GM18909 (cell line): ENCODE measurements at regions not wholly inside any gene's neighbourhood (a gene's known extent, or its start where the extent isn't known, plus 50 kb on each side); places are given as distances from the start of the nearest gene placed in this dataset.

Experiments
- ATAC-seq: cut with Tn5 transposase; IDR thresholded peaks from one replicate; pipeline ENCODE4 v1.9.1; 2021; ENCODE audit warnings: mild to moderate bottlenecking; ENCODE audit not compliant: unreplicated experiment, poor library complexity

DNA sequence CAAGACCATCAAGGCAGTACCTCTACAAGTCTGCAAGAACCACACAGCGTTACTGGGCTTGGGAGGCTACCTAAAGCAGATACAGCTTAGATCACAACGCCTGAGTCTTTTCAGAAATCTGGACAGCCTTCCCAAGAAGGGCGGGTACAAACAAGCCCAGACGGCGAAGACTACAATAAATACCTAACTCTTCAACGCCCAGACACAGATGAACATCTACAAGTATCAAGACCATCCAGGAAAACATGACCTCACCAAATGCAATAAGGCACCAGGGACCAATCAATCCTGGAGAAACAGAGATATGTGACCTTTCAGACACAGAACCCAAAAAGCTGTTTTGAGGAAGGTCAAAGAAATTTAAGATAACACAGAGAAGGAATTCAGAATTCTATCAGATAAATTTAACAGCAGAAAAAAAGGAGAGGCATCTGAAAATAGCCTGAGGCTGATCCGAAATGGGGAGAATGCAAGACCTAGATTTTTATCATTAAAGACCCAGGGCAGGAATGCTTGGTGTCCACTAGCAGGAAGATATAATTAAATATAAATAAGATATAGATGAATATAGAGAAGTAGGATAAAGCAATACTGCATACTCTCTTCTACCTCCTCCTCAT lies 131.7 kb upstream of the COL21A1 start:
- ATAC-seq, result no peak

- no peak for ATAC-seq
Observed at GRCh38 chr6:56378507-56378906, 131.1 kb upstream of the COL21A1 start.

DNA sequence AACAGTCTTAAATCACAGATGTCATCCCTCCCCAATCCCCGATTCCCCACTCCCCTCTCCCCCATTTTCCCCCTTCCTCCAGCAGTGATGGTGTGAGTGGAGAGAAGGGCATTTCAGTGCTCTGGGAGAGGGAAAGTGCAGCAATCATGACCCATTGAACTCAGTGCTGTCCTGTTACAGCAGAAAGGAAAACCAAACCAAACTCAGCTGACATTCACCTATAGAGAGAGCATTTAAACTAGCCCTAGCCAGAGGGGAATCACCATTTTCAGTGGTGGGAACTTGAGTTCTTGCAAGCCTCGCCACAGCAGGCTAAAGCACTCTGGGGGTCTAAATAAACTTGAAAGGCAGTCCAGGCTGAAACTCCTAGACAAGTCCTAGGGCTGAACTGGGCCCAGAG lies 129.9 kb upstream of the COL21A1 start:
- no peak for ATAC-seq

GRCh38 chr6:56375806-56376205 lies 128.4 kb upstream of the COL21A1 start:
- ATAC-seq, result no peak

GRCh38 chr6:56374841-56375369 lies 127.5 kb upstream of the COL21A1 start:
- ATAC-seq, result no peak

DNA sequence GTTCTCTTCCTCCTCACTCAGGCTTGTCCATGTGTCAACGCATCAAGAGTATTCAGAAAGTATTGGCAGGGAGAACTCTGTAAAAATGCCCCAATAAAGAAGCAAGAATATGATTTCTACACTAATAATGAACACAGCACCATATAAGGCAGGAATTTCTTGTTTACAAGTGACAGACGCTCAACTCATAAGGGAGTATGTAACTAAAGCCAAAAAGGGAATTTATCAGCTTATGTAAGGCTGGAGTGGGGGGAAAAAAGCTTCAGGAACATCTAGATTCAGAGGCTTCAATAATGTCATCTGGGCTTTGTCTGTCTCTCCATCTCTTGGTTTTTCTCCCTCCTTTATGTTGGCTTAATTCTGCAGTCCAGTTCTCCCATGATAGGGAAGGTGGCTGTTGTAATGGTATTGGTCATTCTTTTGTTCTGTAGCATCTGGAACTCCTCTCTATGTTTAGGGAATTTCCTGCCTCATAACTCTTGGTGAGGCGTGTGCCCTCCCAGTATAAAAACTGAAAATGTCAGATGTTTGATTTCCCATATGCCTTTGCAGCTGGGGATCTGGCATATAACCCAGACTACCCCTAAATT lies 125.1 kb upstream of the COL21A1 start:
- ATAC-seq, result no peak

DNA sequence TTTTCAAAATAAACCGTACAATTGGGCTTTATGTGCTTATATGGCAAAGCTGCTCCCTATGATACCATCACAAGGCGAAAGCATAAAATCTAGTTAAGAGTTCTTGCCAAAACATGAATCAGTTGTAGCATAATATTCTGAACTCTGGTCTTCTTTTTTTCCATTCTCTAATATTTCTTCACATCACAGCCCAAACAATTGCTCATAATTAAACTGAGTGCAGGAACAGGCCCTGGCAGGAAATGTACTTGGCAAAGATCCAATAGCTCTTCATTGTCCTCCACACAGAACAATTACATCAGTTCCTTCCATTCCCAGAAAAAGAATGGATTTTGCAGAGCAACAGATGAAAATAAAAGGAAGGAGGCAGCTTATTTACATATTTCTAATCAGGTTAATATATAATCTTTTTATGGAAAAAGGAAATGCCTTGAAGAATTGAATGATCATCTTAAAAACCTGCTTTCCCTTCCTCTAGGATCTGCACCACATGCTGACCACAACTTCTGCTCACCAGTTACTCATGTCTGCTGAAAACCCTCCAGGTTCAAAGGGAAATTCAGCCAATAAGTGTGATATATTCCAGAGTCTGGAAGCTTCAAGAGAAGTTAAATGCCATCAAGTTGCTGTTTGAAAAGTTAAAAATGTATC lies 123.3 kb upstream of the COL21A1 start:
- peak; percentile 87 for ATAC-seq

GRCh38 chr6:56370127-56370540 lies 122.8 kb upstream of the COL21A1 start:
- ATAC-seq, result no peak

- ATAC-seq, result no peak
Observed at GRCh38 chr6:56368491-56368890, 121.1 kb upstream of the COL21A1 start.

DNA sequence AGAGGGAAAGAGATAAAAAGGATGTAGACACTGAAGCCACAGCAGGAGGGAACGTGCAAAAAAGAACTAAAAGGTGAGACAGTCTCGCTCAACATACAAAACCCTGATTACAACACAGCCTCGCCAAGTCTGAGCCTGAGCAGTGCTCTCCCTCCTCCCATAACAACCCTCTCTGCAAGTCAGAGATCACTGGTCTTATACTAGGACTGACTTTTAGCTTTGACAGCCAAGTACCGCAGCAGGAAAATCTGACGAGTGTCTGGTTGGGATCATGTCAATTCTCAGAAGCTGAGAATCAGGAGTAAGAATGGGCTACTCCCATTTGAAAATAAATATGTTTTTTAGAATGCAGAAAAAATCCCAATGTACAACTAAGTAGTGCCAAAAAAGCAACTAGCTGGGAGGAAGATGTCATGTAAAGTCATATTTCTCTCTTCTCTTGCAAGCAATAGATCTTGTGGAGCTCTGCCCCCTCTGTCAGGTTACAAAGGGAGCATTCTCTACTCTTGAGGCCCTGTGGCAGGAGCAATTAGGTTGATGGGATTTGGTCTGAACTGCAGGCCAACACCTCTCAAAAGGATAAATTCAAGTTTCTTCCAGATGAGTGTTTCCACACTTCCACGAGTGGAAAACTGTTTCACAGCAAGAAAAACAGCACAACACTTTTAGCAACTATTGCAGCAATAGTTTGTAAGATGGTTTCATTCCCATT lies 118.9 kb upstream of the COL21A1 start:
- ATAC-seq, result no peak

DNA sequence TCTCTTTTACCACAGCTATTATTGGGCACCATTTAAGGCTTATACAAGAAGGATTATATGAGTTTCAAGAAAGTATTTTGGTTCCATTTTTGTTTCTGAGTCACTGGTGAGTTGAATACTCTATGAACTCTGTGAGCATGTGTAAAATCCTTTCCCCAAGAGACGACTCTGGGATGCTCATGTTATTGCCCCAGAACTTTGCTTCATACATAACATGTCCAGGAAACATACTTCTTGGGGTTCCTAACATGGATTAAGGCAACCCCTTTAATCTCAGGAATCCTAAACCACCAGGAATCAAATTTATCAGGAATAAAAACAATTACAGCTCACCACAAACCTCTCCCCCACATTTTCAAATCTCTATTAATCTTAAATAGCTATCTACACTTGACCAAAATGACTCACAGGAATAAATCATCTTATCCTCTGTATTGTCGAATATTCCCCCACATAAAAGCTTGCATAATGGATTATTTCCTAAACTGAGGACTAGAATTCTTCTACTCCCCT lies 117.5 kb upstream of the COL21A1 start:
- no peak for ATAC-seq

DNA sequence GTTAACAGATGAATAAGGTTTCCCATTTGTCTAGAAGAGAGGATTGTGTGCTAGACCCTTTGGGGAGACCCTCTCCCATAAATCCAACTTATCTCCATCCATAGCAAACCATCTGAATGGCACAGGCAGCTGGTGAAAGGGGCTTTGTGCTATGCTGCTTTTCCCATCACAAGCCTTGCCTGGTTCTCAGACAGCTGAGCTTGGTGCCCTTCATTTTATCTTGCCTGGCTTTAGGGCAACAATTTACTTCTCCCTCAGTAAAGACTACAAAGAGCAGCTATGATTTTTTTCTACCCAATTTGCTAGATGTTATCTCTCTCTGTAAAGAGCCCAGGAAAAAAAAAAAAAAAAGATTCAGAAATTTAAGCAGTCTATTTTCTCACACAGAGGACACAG lies 117.0 kb upstream of the COL21A1 start:
- ATAC-seq, result no peak

- no peak for ATAC-seq
Observed at GRCh38 chr6:56363796-56364430, 116.5 kb upstream of the COL21A1 start.

DNA sequence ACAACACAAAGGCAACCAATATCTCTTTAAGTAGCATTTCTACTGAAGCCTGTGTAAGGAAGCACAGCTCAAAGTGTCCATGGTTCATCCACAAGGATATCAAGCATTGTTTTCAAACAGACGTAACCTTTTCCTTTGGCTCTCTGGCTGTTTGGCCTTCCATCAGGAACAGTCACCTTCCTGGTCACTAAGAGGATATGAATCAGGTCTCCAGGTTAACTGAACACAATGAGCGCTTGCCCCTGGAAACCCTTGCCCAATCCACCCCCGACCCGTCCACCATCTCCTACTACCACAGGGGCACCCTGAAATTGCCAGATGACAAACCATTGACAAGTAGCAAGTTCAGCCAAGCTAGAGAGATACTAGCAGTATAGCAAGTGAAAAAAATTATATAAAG lies 114.4 kb upstream of the COL21A1 start:
- ATAC-seq, result no peak

DNA sequence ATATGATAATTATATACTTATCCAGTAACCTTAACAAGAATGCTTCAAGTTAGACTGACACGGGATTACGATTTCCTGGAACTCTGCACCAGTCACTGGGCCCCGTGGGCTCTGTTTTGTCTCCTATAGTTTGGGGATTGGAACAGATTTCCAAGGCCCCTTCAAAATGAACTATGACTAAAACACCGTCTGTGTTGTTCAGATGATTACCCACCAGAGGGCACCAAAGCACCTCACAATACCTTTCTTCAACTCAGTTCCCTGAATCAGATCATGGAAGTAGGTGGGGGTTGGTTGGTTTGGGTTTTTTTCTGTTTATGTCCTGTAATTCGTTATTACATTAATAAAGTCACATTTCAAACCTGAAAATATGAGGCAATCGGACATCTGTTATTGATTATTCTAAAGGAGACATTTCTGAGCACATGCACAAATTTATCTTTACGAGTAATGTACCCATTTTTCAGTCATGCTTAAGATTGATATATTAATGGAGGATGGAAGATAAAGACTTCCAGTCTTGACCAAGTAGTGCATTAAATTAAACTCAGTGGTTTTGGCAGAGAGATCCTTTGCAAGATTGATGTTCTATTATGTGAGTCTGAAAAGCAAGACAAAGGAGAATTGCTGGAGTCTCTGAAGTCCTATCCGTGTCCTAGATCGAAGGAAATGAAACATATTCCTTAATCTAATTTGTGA lies 112.0 kb upstream of the COL21A1 start:
- ATAC-seq, result peak; percentile 92

GRCh38 chr6:56357616-56358373 lies 110.4 kb upstream of the COL21A1 start:
- ATAC-seq, result no peak

DNA sequence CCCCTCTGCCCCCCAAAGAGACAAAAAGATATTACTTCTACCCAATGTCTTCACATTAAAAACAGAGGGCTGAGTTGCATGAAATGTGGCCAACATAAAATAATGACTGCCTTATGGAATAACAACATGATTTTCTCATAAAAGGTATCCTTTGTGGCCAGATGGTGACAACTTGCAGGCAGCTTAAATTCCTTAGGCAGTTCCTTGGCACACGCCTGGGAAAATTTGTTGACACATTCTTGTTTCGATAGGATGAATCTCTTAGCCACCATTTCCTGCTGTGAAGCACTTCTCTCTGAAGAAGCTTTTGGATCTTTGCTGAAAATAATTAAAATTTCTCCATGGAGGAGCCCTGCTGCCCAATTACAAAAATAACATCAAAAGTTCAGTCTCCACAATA lies 109.0 kb upstream of the COL21A1 start:
- ATAC-seq, result no peak

- no peak for ATAC-seq
Observed at GRCh38 chr6:56353860-56354259, 106.5 kb upstream of the COL21A1 start.

GRCh38 chr6:56350628-56351260 lies 103.4 kb upstream of the COL21A1 start:
- no peak for ATAC-seq
